A673 (cell line): ENCODE measurements at regions not wholly inside any gene's neighbourhood (a gene's known extent, or its start where the extent isn't known, plus 50 kb on each side); places are given as distances from the start of the nearest gene placed in this dataset.

Experiments used
- BruUV-seq: library from RNA; stranded (reverse); fragments of 400-500 nt; replicated peaks from 2 replicates; lab custom pipeline; 2021; lab: Mats Ljungman, UMichigan
- CTCF ChIA-PET: fragments of 300-600 bp; sonication (Branson Sonifier 250); formaldehyde crosslinking; loops from one replicate; lab custom pipeline; 2022; ENCODE audit warnings: antibody characterized with exemption; lab: Charles Lee
- POLR2A ChIA-PET: fragments of 300-600 bp; sonication (Branson Sonifier 250); formaldehyde crosslinking; loops from one replicate; lab custom pipeline; 2022; ENCODE audit warnings: antibody characterized with exemption; ENCODE audit not compliant: low non-redundant PET; lab: Charles Lee
- DNase-seq: peaks from one replicate; pipeline ENCODE4 v3.0.0-alpha.2; 2015; ENCODE audit warnings: low spot score
- H3K27ac ChIP-seq: fragments of 200-600 bp; sonication (generic); 2 replicates; pipeline ENCODE4 v1.5.1; 2016; ENCODE audit warnings: mixed run types, low read depth, mild to moderate bottlenecking, mixed read lengths, antibody characterized with exemption, low read length; ENCODE audit not compliant: poor library complexity, severe bottlenecking
- H3K27me3 ChIP-seq: fragments of 200-600 bp; sonication (generic); replicated peaks from 2 replicates; pipeline ENCODE4 v1.6.1; 2017; ENCODE audit warnings: mixed run types, low read depth, mild to moderate bottlenecking, mixed read lengths, antibody characterized with exemption, low read length; ENCODE audit not compliant: insufficient read depth, poor library complexity
- H3K36me3 ChIP-seq: fragments of 200-600 bp; sonication (generic); 2 replicates; pipeline ENCODE4 v1.6.1; 2016; ENCODE audit warnings: mixed run types, mild to moderate bottlenecking, mixed read lengths, antibody characterized with exemption, low read length; ENCODE audit not compliant: insufficient read depth, poor library complexity, severe bottlenecking
- H3K4me1 ChIP-seq: fragments of 200-600 bp; sonication (generic); 2 replicates; pipeline ENCODE4 v1.6.1; 2017; ENCODE audit warnings: mixed run types, mild to moderate bottlenecking, mixed read lengths, antibody characterized with exemption, low read length; ENCODE audit not compliant: insufficient read depth, poor library complexity, severe bottlenecking
- H3K4me3 ChIP-seq: fragments of 200-600 bp; sonication (generic); 2 replicates; pipeline ENCODE4 v1.5.1; 2016; ENCODE audit warnings: low read depth, mixed run types, mild to moderate bottlenecking, mixed read lengths, low read length; ENCODE audit not compliant: poor library complexity, severe bottlenecking
- H3K9me3 ChIP-seq: fragments of 200-600 bp; sonication (generic); 2 replicates; pipeline ENCODE4 v1.6.1; 2016; ENCODE audit warnings: mixed run types, low read depth, mild to moderate bottlenecking, mixed read lengths, antibody characterized with exemption, low read length; ENCODE audit not compliant: poor library complexity, severe bottlenecking
- EZH2 ChIP-seq: fragments of 200-600 bp; sonication (generic); IDR thresholded peaks from 2 replicates; pipeline ENCODE4 v1.6.1; 2017; ENCODE audit warnings: borderline replicate concordance, low read depth, mild to moderate bottlenecking, mixed read lengths, antibody characterized with exemption, low read length; ENCODE audit not compliant: poor library complexity, severe bottlenecking
- intact Hi-C: fragments of 100-400 bp; cut with micrococcal nuclease; formaldehyde crosslinking; loops from one replicate; pipeline ENCODE4 v1.10.0; 2022; ENCODE audit not compliant: unreplicated experiment
- TF ChIP-seq, protein P1 (sequence below): fragments of 300-800, 200-600 bp; sonication (generic); conservative IDR thresholded peaks from 2 replicates; pipeline ENCODE4 v1.5.1; 2017; ENCODE audit warnings: low read depth, mild to moderate bottlenecking, antibody characterized with exemption, low read length, moderate library complexity, mixed read lengths

DNA sequence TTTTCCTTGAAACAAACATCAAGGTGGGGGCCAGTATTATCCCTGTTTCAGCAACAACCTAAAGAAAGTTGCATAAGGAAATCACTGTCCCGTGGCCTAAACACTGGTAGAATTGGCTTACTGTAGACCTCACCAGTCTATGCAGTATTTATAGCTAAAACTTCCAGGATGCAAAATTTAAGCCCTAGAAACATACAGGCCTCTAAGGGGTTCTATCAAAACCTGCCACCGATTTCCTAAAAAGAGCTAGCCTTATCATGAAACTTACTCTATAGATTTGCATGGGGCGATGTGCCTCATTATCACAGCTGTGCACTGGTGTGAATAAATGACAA, 84.3 kb upstream of the FOXQ1 start:
- no TSS peak for BruUV-seq
- Histone ChIP-seq H3K36me3 (no peaks in the 10 kb centered on the region), H3K4me1 (no peaks in the 10 kb centered on the region), H3K4me3 (no peak overlapping the region), H3K9me3 (no peaks in the 10 kb centered on the region), H3K27me3 (peaks cover 52% of the 10 kb centered on the region), H3K27ac (no peak overlapping the region)
- no peak for TF ChIP-seq EZH2
- TF ChIP-seq, protein P1, sequence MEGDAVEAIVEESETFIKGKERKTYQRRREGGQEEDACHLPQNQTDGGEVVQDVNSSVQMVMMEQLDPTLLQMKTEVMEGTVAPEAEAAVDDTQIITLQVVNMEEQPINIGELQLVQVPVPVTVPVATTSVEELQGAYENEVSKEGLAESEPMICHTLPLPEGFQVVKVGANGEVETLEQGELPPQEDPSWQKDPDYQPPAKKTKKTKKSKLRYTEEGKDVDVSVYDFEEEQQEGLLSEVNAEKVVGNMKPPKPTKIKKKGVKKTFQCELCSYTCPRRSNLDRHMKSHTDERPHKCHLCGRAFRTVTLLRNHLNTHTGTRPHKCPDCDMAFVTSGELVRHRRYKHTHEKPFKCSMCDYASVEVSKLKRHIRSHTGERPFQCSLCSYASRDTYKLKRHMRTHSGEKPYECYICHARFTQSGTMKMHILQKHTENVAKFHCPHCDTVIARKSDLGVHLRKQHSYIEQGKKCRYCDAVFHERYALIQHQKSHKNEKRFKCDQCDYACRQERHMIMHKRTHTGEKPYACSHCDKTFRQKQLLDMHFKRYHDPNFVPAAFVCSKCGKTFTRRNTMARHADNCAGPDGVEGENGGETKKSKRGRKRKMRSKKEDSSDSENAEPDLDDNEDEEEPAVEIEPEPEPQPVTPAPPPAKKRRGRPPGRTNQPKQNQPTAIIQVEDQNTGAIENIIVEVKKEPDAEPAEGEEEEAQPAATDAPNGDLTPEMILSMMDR = no peak
- no peak for DNase-seq
- intact Hi-C loops = no loop called here
- POLR2A ChIA-PET = no interaction called here
- CTCF ChIA-PET = no interaction called here

DNA sequence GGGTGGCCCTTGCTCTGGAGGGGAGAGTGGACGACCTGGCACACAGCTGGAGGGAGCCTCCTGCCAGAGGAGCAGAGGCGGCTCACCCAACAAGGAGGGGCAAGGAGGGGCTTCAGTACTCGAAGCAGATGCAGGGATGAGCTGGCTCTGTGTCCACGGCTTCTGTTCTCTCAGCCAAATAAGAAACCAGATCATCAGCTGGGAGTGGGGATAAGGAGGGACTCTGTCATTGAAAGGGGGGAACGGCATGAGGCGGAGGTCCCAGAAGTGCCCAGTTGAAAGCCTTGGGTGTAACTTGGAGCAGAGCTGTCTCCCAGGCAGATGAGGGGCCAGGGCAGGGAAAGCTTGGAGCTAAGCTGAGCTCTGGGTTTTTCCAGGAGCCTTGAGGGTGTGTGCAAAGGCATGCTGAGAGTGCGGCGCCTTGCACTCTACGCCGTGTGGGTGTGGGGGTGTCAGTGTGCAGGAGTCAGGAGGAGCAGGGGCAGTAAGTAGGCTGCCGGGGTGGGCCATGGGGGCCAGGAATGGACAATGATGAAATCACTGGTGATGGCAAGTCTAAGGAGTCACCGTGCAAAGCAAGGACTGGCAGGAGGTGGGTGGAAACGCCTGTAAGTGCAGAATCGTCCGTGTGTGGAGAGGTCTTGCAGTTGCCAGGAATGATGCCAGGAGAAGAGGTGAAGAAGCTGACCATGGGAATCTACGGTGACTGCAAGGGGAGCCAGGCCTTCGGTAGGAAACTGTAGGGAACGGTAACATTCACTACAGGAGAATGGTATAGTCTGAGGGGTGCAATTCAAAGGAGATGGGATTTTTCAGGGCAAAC, 85.4 kb upstream of the FOXQ1 start:
- ChIA-PET POLR2A (no interaction called here), CTCF (no interaction called here)
- Histone ChIP-seq H3K9me3 (no peaks in the 10 kb centered on the region), H3K4me3 (no peak overlapping the region), H3K36me3 (no peaks in the 10 kb centered on the region), H3K27me3 (peaks cover 49% of the 10 kb centered on the region), H3K4me1 (no peaks in the 10 kb centered on the region), H3K27ac (no peak overlapping the region)
- no peak for DNase-seq
- no peak for TF ChIP-seq EZH2
- no TSS peak for BruUV-seq
- intact Hi-C loops = no loop called here

DNA sequence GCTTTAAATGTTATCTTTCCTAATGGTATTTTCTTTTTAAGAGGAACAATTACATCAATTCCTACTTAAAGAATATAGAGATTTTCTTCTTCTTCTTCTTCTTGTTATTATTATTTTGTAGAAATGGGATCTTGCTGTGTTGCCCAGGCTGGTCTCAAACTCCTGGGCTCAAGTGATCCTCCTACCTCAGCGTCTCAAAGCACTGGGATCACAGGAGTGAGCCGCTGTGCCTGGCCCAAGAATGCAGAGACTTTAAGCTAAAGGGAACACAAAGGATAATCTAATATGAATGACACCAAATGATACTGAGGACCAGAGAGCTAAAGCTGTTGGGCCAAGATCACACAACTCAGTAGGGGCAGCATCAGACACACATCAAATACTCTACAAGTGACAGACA, 87.4 kb upstream of the FOXQ1 start:
- POLR2A ChIA-PET = no interaction called here
- Histone ChIP-seq H3K27me3 (peaks cover 33% of the 10 kb centered on the region), H3K27ac (no peak overlapping the region), H3K9me3 (no peaks in the 10 kb centered on the region), H3K4me3 (no peak overlapping the region), H3K36me3 (no peaks in the 10 kb centered on the region), H3K4me1 (no peaks in the 10 kb centered on the region)
- CTCF ChIA-PET = no interaction called here
- TF ChIP-seq EZH2 = no peak
- TF ChIP-seq, protein P1 = no peak
- BruUV-seq = no TSS peak
- DNase-seq = no peak
- intact Hi-C loops = no loop called here
